GM23248 (cell line): ENCODE measurements at regions not wholly inside any gene's neighbourhood (a gene's known extent, or its start where the extent isn't known, plus 50 kb on each side); places are given as distances from the start of the nearest gene placed in this dataset.

ENCODE experiments used
- EZH2 ChIP-seq: fragments of 200-600 bp; sonication (generic); IDR thresholded peaks from 2 replicates; pipeline ENCODE4 v1.6.1; 2018; ENCODE audit warnings: antibody characterized with exemption, mild to moderate bottlenecking; ENCODE audit not compliant: insufficient read depth, poor library complexity, severe bottlenecking
- EZH2phosphoT487 ChIP-seq: fragments of 200-600 bp; sonication (generic); IDR thresholded peaks from 2 replicates; pipeline ENCODE4 v1.6.1; 2018; ENCODE audit warnings: antibody characterized with exemption, moderate library complexity, mild to moderate bottlenecking, low read depth; ENCODE audit not compliant: insufficient read depth

GRCh38 chr2:134120733-134121630 is 132.9 kb upstream of the MGAT5 start:
- TF ChIP-seq EZH2phosphoT487 (no peak), EZH2 (no peak)
